HCT116 (cell line): ENCODE measurements at regions not wholly inside any gene's neighbourhood (a gene's known extent, or its start where the extent isn't known, plus 50 kb on each side); places are given as distances from the start of the nearest gene placed in this dataset.

ENCODE experiments used
- ATAC-seq: fragments of 200-7000 bp; cut with Tn5 transposase; 2 replicates; pipeline ENCODE4 v1.9.1; 2020; ENCODE audit warnings: mild to moderate bottlenecking, moderate library complexity
- BruUV-seq: library from RNA; stranded (reverse); fragments of 400-500 nt; replicated peaks from 2 replicates; lab custom pipeline; 2021; lab: Mats Ljungman, UMichigan
- CTCF ChIA-PET: fragments of 300-600 bp; sonication (Branson Sonifier 250); formaldehyde crosslinking; loops from one replicate; lab custom pipeline; 2021; ENCODE audit warnings: antibody characterized with exemption; lab: Charles Lee
- POLR2A ChIA-PET: fragments of 300-600, 350-600 bp; sonication (Branson Sonifier 250); formaldehyde crosslinking; loops from one replicate; lab custom pipeline; 2021; ENCODE audit warnings: antibody characterized with exemption; lab: Charles Lee
- RAD21 ChIA-PET, 2 experiments: fragments of 300-600 bp; sonication (Branson Sonifier 250); formaldehyde crosslinking; loops; one replicate each; lab custom pipeline; 2023; ENCODE audit warnings: low total read pairs in 2 of 2; ENCODE audit not compliant: uncharacterized antibody in 2 of 2, unreplicated experiment in 2 of 2, low non-redundant PET in 1 of 2; lab: Charles Lee
- DNase-seq: peaks from one replicate; pipeline ENCODE4 v3.0.0-alpha.2; 2010; ENCODE audit warnings: low read depth, low spot score
- H2AFZ ChIP-seq: fragments of 200-600 bp; shearing (Covaris generic), sonication (generic); 2 replicates; pipeline ENCODE4 v1.6.1; 2017; ENCODE audit warnings: low read depth, mixed run types, mixed read lengths, antibody characterized with exemption, low read length; ENCODE audit not compliant: poor library complexity, severe bottlenecking
- H3K27ac ChIP-seq: 2 replicates; pipeline ENCODE4 v1.5.1; 2012; ENCODE audit warnings: low read depth, low read length
- H3K27me3 ChIP-seq: fragments of 200-600 bp; sonication (generic); 2 replicates; pipeline ENCODE4 v1.6.1; 2016; ENCODE audit warnings: mixed run types, low read length, mixed read lengths; ENCODE audit not compliant: insufficient read depth
- H3K36me3 ChIP-seq, 2 experiments: fragments of 200-500 bp in 1 of 2; fragments of 200-600 bp in 1 of 2; sonication (Bioruptor generic) in 1 of 2; sonication (generic) in 1 of 2; 2 replicates each; pipeline versions ENCODE4 v1.5.1 to v1.6.1; 2014 to 2016; ENCODE audit warnings: low read length in 2 of 2, inconsistent platforms in 1 of 2, mixed read lengths in 1 of 2, mixed run types in 1 of 2; ENCODE audit not compliant: insufficient read depth in 2 of 2, control insufficient read depth in 1 of 2
- H3K4me1 ChIP-seq, 2 experiments: fragments of 200-600 bp in 1 of 2; sonication (generic) in 1 of 2; 2 replicates each; pipeline versions ENCODE4 v1.5.1 to v1.6.1; 2012 to 2017; ENCODE audit warnings: low read length in 2 of 2, inconsistent platforms in 1 of 2, mild to moderate bottlenecking in 1 of 2, mixed read lengths in 1 of 2, mixed run types in 1 of 2, moderate library complexity in 1 of 2; ENCODE audit not compliant: insufficient read depth in 2 of 2, control insufficient read depth in 1 of 2
- H3K4me2 ChIP-seq: fragments of 200-600 bp; sonication (generic); 2 replicates; pipeline ENCODE4 v1.6.1; 2017; ENCODE audit warnings: mixed run types, low read length, mixed read lengths
- H3K4me3 ChIP-seq, 2 experiments: fragments of 200-600 bp in 1 of 2; sonication (generic) in 1 of 2; replicated peaks in 1 of 2; 2 replicates each; pipeline ENCODE4 v1.5.1; 2011 to 2016; ENCODE audit warnings: low read length in 2 of 2, control low read depth in 1 of 2, low read depth in 1 of 2, mild to moderate bottlenecking in 1 of 2, mixed read lengths in 1 of 2, mixed run types in 1 of 2
- H3K79me2 ChIP-seq: fragments of 200-600 bp; sonication (generic); 2 replicates; pipeline ENCODE4 v1.6.1; 2017; ENCODE audit warnings: mild to moderate bottlenecking, mixed run types, low read length, moderate library complexity, mixed read lengths; ENCODE audit not compliant: insufficient read depth
- H3K9ac ChIP-seq: fragments of 200-600 bp; sonication (generic); 2 replicates; pipeline ENCODE4 v1.6.1; 2016; ENCODE audit warnings: low read length, mixed read lengths
- H3K9me2 ChIP-seq: fragments of 200-600 bp; sonication (generic), shearing (Covaris generic); 2 replicates; pipeline ENCODE4 v1.6.1; 2017; ENCODE audit warnings: mixed run types, mild to moderate bottlenecking, moderate library complexity; ENCODE audit not compliant: insufficient read depth
- H3K9me3 ChIP-seq, 2 experiments: fragments of 200-500 bp in 1 of 2; fragments of 200-600 bp in 1 of 2; sonication (Bioruptor generic) in 1 of 2; sonication (generic) in 1 of 2; 2 replicates each; pipeline ENCODE4 v1.6.1; 2014 to 2017; ENCODE audit warnings: low read length in 2 of 2, mixed read lengths in 2 of 2, inconsistent platforms in 1 of 2, low read depth in 1 of 2, mild to moderate bottlenecking in 1 of 2, mixed run types in 1 of 2, moderate library complexity in 1 of 2; ENCODE audit not compliant: control insufficient read depth in 1 of 2, insufficient read depth in 1 of 2
- H4K20me1 ChIP-seq: fragments of 200-600 bp; sonication (generic), shearing (Covaris generic); 2 replicates; pipeline ENCODE4 v1.6.1; 2017; ENCODE audit warnings: mixed run types, mild to moderate bottlenecking, moderate library complexity; ENCODE audit not compliant: insufficient read depth
- CBX3 ChIP-seq: IDR thresholded peaks from 2 replicates; pipeline ENCODE4 v1.6.1; 2012; ENCODE audit warnings: low read depth
- EGR1 ChIP-seq: IDR thresholded peaks from 2 replicates; pipeline ENCODE4 v1.6.1; 2012; ENCODE audit warnings: low read depth
- ELF1 ChIP-seq: IDR thresholded peaks from 2 replicates; pipeline ENCODE4 v1.6.1; 2012; ENCODE audit warnings: low read depth, borderline replicate concordance
- EZH2phosphoT487 ChIP-seq: fragments of 200-600 bp; IDR thresholded peaks from 2 replicates; pipeline ENCODE4 v1.6.1; 2018; ENCODE audit warnings: antibody characterized with exemption, borderline replicate concordance
- JUND ChIP-seq: IDR thresholded peaks from 2 replicates; pipeline ENCODE4 v1.6.1; 2012
- POLR2AphosphoS5 ChIP-seq: IDR thresholded peaks from 2 replicates; pipeline ENCODE4 v1.6.1; 2011; ENCODE audit warnings: mild to moderate bottlenecking, low read depth, low read length, moderate library complexity
- RAD21 ChIP-seq: IDR thresholded peaks from 2 replicates; pipeline ENCODE4 v1.6.1; 2012; ENCODE audit warnings: low read depth, mild to moderate bottlenecking
- SIN3A ChIP-seq: IDR thresholded peaks from 2 replicates; pipeline ENCODE4 v1.6.1; 2012; ENCODE audit warnings: low read depth
- SRF ChIP-seq: IDR thresholded peaks from 2 replicates; pipeline ENCODE4 v1.6.1; 2012; ENCODE audit warnings: low read depth
- TCF7L2 ChIP-seq: IDR thresholded peaks from 2 replicates; pipeline ENCODE4 v1.7.0; 2011; ENCODE audit warnings: borderline replicate concordance, inconsistent platforms; ENCODE audit not compliant: insufficient read depth, insufficient read length; ENCODE audit errors: extremely low read depth
- ZFX ChIP-seq: fragments of 450-650 bp; IDR thresholded peaks from 2 replicates; pipeline ENCODE4 v1.6.1; 2017
- ZNF274 ChIP-seq: fragments of 200-500 bp; sonication (Bioruptor generic); IDR thresholded peaks from 2 replicates; pipeline ENCODE4 v1.6.1; 2014; ENCODE audit warnings: mild to moderate bottlenecking, low read depth, low read length, inconsistent platforms
- intact Hi-C: fragments of 100-400 bp; cut with micrococcal nuclease; formaldehyde crosslinking; loops from 2 replicates; pipeline ENCODE4 v1.10.0; 2022
- TF ChIP-seq, protein P1 (sequence below), 3 experiments: fragments of 200-600 bp in 1 of 3; sonication (generic) in 1 of 3; IDR thresholded peaks in 2 of 3; conservative IDR thresholded peaks in 1 of 3; 2 replicates each; pipeline ENCODE4 v1.5.1; 2012 to 2017; ENCODE audit warnings: low read depth in 2 of 3, low read length in 2 of 3, antibody characterized with exemption in 1 of 3, borderline replicate concordance in 1 of 3, control low read depth in 1 of 3, mild to moderate bottlenecking in 1 of 3, mixed read lengths in 1 of 3, mixed run types in 1 of 3, moderate library complexity in 1 of 3; ENCODE audit not compliant: insufficient read depth in 1 of 3
- TF ChIP-seq, protein P2 (sequence below): IDR thresholded peaks from 2 replicates; pipeline ENCODE4 v1.6.1; 2012; ENCODE audit warnings: low read depth
- TF ChIP-seq, protein P3 (sequence below): IDR thresholded peaks from 2 replicates; pipeline ENCODE4 v1.6.1; 2011; ENCODE audit warnings: mild to moderate bottlenecking, low read length, moderate library complexity; ENCODE audit not compliant: insufficient replicate concordance; ENCODE audit errors: extremely low read depth
- TF ChIP-seq, protein P4 (sequence below): IDR thresholded peaks from 2 replicates; pipeline ENCODE4 v1.6.1; 2012

DNA sequence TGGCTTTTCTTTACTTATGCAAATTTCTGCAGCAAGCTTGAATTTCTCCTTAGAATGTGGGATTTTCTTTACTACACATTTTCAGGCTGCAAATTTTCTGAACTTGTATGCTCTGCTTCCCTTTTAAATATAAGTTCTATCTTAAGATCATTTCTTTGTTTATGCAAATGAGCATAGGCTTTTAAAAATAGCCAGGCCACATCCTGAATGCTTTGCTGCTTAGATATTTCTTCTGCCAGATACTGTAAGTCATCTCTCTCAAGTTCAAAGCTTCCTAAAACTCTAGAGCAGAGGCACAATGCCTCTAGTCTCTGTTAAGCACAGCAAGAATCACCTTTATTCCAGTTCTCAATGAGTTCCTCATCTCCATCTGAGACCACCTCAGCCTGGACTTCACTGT lies 685.9 kb upstream of the LRRC4C start:
- TF ChIP-seq EGR1 (no peak), TCF7L2 (no peak), CBX3 (no peak), ELF1 (no peak), SRF (no peak), ZNF274 (no peak), ZFX (no peak), JUND (no peak), SIN3A (no peak), POLR2AphosphoS5 (no peak), RAD21 (no peak), EZH2phosphoT487 (no peak)
- TF ChIP-seq, protein P1, sequence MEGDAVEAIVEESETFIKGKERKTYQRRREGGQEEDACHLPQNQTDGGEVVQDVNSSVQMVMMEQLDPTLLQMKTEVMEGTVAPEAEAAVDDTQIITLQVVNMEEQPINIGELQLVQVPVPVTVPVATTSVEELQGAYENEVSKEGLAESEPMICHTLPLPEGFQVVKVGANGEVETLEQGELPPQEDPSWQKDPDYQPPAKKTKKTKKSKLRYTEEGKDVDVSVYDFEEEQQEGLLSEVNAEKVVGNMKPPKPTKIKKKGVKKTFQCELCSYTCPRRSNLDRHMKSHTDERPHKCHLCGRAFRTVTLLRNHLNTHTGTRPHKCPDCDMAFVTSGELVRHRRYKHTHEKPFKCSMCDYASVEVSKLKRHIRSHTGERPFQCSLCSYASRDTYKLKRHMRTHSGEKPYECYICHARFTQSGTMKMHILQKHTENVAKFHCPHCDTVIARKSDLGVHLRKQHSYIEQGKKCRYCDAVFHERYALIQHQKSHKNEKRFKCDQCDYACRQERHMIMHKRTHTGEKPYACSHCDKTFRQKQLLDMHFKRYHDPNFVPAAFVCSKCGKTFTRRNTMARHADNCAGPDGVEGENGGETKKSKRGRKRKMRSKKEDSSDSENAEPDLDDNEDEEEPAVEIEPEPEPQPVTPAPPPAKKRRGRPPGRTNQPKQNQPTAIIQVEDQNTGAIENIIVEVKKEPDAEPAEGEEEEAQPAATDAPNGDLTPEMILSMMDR (IDR thresholded peaks at IDR 0.05 in 2 of 3, conservative IDR thresholded peaks at IDR 0.05 in 1 of 3; ENCODE audit: borderline replicate concordance in 1 of 3, insufficient read depth in 1 of 3, low read depth in 2 of 3, low read length in 2 of 3), result no peak
- TF ChIP-seq, protein P2, sequence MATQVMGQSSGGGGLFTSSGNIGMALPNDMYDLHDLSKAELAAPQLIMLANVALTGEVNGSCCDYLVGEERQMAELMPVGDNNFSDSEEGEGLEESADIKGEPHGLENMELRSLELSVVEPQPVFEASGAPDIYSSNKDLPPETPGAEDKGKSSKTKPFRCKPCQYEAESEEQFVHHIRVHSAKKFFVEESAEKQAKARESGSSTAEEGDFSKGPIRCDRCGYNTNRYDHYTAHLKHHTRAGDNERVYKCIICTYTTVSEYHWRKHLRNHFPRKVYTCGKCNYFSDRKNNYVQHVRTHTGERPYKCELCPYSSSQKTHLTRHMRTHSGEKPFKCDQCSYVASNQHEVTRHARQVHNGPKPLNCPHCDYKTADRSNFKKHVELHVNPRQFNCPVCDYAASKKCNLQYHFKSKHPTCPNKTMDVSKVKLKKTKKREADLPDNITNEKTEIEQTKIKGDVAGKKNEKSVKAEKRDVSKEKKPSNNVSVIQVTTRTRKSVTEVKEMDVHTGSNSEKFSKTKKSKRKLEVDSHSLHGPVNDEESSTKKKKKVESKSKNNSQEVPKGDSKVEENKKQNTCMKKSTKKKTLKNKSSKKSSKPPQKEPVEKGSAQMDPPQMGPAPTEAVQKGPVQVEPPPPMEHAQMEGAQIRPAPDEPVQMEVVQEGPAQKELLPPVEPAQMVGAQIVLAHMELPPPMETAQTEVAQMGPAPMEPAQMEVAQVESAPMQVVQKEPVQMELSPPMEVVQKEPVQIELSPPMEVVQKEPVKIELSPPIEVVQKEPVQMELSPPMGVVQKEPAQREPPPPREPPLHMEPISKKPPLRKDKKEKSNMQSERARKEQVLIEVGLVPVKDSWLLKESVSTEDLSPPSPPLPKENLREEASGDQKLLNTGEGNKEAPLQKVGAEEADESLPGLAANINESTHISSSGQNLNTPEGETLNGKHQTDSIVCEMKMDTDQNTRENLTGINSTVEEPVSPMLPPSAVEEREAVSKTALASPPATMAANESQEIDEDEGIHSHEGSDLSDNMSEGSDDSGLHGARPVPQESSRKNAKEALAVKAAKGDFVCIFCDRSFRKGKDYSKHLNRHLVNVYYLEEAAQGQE, result no peak
- TF ChIP-seq, protein P3, sequence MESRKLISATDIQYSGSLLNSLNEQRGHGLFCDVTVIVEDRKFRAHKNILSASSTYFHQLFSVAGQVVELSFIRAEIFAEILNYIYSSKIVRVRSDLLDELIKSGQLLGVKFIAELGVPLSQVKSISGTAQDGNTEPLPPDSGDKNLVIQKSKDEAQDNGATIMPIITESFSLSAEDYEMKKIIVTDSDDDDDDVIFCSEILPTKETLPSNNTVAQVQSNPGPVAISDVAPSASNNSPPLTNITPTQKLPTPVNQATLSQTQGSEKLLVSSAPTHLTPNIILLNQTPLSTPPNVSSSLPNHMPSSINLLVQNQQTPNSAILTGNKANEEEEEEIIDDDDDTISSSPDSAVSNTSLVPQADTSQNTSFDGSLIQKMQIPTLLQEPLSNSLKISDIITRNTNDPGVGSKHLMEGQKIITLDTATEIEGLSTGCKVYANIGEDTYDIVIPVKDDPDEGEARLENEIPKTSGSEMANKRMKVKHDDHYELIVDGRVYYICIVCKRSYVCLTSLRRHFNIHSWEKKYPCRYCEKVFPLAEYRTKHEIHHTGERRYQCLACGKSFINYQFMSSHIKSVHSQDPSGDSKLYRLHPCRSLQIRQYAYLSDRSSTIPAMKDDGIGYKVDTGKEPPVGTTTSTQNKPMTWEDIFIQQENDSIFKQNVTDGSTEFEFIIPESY, result no peak
- TF ChIP-seq, protein P4, sequence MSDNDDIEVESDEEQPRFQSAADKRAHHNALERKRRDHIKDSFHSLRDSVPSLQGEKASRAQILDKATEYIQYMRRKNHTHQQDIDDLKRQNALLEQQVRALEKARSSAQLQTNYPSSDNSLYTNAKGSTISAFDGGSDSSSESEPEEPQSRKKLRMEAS, result no peak
- ATAC-seq (no peak), DNase-seq (no peak)
- intact Hi-C loops, result no loop called here
- ChIA-PET RAD21 (no interaction called here), CTCF (no interaction called here), POLR2A (no interaction called here)
- Histone ChIP-seq H3K9ac (no peak overlapping the region), H2AFZ (no peak overlapping the region), H3K36me3 (no peaks in the 10 kb centered on the region), H3K9me2 (no peaks in the 10 kb centered on the region), H4K20me1 (no peaks in the 10 kb centered on the region), H3K9me3 (peaks cover 9 to 30% of the 10 kb centered on the region in 2 experiments; a peak in 2 of 4 replicates), H3K4me1 (no peaks in the 10 kb centered on the region), H3K27me3 (no peaks in the 10 kb centered on the region), H3K4me3 (no peak overlapping the region), H3K79me2 (no peaks in the 10 kb centered on the region), H3K4me2 (no peak overlapping the region), H3K27ac (no peak overlapping the region)
- BruUV-seq, result no TSS peak
